HL-60/S4 treated with retinoic acid at 250 ng/mL for 4 days and 3 days (cell line): ENCODE measurements at regions not wholly inside any gene's neighbourhood (a gene's known extent, or its start where the extent isn't known, plus 50 kb on each side); places are given as distances from the start of the nearest gene placed in this dataset.
"Not testable (repeated sequence)": the region's sequence is repeated elsewhere in the genome, so short reads cannot be mapped to it uniquely, and the experiment has no call there.

ENCODE experiments used
- in situ Hi-C: fragments of 300-500 bp; cut with MboI; formaldehyde crosslinking; loops from 2 replicates; pipeline ENCODE4 v1.7.0; 2022; ENCODE audit warnings: low sequenced_read_pairs

GRCh38 chr20:48409055-48409615 lies 418.7 kb downstream of the PREX1 start:
- in situ Hi-C loops, result no loop called here

GRCh38 chr20:48407710-48408109 lies 420.1 kb downstream of the PREX1 start:
- in situ Hi-C loops, result no loop called here

- in situ Hi-C loops, result no loop called here
Measured at GRCh38 chr20:48406912-48407340, 420.9 kb downstream of the PREX1 start.

- in situ Hi-C loops, result no loop called here
Measured at GRCh38 chr20:48406498-48406897, 421.3 kb downstream of the PREX1 start.

GRCh38 chr20:48405909-48406308 lies 421.9 kb downstream of the PREX1 start:
- in situ Hi-C loops, result no loop called here

GRCh38 chr20:48404598-48404997 lies 423.2 kb downstream of the PREX1 start:
- in situ Hi-C loops, result no loop called here

- in situ Hi-C loops, result no loop called here
Measured at GRCh38 chr20:48403167-48403761, 424.5 kb downstream of the PREX1 start.

GRCh38 chr20:48401359-48401758 lies 426.4 kb downstream of the PREX1 start:
- in situ Hi-C loops, result no loop called here

- in situ Hi-C loops, result no loop called here
Measured at GRCh38 chr20:48400009-48400408, 427.8 kb downstream of the PREX1 start.

GRCh38 chr20:48398506-48399449 lies 429.0 kb downstream of the PREX1 start:
- in situ Hi-C loops, result no loop called here

- in situ Hi-C loops, result not testable (repeated sequence)
Measured at GRCh38 chr20:48396981-48397861, 430.6 kb downstream of the PREX1 start.

- in situ Hi-C loops, result no loop called here
Measured at GRCh38 chr20:48395816-48396546, 431.8 kb downstream of the PREX1 start.

GRCh38 chr20:48394415-48395081 lies 433.3 kb downstream of the PREX1 start:
- in situ Hi-C loops, result no loop called here

- in situ Hi-C loops, result no loop called here
Measured at GRCh38 chr20:48393737-48394314, 434.0 kb downstream of the PREX1 start.

- in situ Hi-C loops, result no loop called here
Measured at GRCh38 chr20:48393311-48393685, 434.5 kb downstream of the PREX1 start.

GRCh38 chr20:48392407-48393310 lies 435.1 kb downstream of the PREX1 start:
- in situ Hi-C loops, result no loop called here

GRCh38 chr20:48390981-48391380 lies 436.8 kb downstream of the PREX1 start:
- in situ Hi-C loops, result no loop called here

- in situ Hi-C loops, result no loop called here
Measured at GRCh38 chr20:48387675-48388074, 440.1 kb downstream of the PREX1 start.
